ENCODE measurements at regions not wholly inside any gene's neighbourhood (a gene's known extent, or its start where the extent isn't known, plus 50 kb on each side); places are given as distances from the start of the nearest gene placed in this dataset.
"Not testable (repeated sequence)": the region's sequence is repeated elsewhere in the genome, so short reads cannot be mapped to it uniquely, and the experiment has no call there.

GRCh38 chr16:85240982-85241924 is 129.0 kb upstream of the CIBAR2 start:
- peak; percentile 53 for DNase-seq

GRCh38 chr16:85242140-85242539 is 129.9 kb upstream of the CIBAR2 start:
- no peak for DNase-seq

GRCh38 chr16:85243308-85243707 is 131.0 kb upstream of the CIBAR2 start:
- DNase-seq: no peak

GRCh38 chr16:85244452-85244851 is 132.2 kb upstream of the CIBAR2 start:
- not testable (repeated sequence) for DNase-seq

- peak; percentile 92 for DNase-seq
These were observed 133.3 kb upstream of the CIBAR2 start for GRCh38 chr16:85245307-85246172.

GRCh38 chr16:85246473-85246872 is 134.2 kb upstream of the CIBAR2 start:
- DNase-seq: peak; percentile 87

GRCh38 chr16:85246973-85247372 is 134.7 kb upstream of the CIBAR2 start:
- DNase-seq: peak; percentile 54

GRCh38 chr16:85248342-85248741 is 136.1 kb upstream of the CIBAR2 start:
- peak; percentile 72 for DNase-seq

- DNase-seq: no peak
These were observed 136.6 kb upstream of the CIBAR2 start for GRCh38 chr16:85248857-85249256.

- DNase-seq: no peak
These were observed 137.3 kb upstream of the CIBAR2 start for GRCh38 chr16:85249418-85250146.

GRCh38 chr16:85250147-85250463 is 137.8 kb upstream of the CIBAR2 start:
- peak; percentile 42 for DNase-seq

GRCh38 chr16:85250609-85251223 is 138.4 kb upstream of the CIBAR2 start:
- DNase-seq: no peak

- no peak for DNase-seq
These were observed 139.0 kb upstream of the CIBAR2 start for GRCh38 chr16:85251225-85251760.

- no peak for DNase-seq
These were observed 139.7 kb upstream of the CIBAR2 start for GRCh38 chr16:85252014-85252413.

GRCh38 chr16:85252461-85252860 is 140.2 kb upstream of the CIBAR2 start:
- DNase-seq: no peak

GRCh38 chr16:85253084-85253941 is 141.0 kb upstream of the CIBAR2 start:
- DNase-seq: peak; percentile 76

- no peak for DNase-seq
These were observed 141.8 kb upstream of the CIBAR2 start for GRCh38 chr16:85254051-85254450.

- no peak for DNase-seq
These were observed 142.6 kb upstream of the CIBAR2 start for GRCh38 chr16:85254921-85255320.

- DNase-seq: no peak
These were observed 143.5 kb upstream of the CIBAR2 start for GRCh38 chr16:85255777-85256176.

- DNase-seq: no peak
These were observed 144.0 kb upstream of the CIBAR2 start for GRCh38 chr16:85256190-85256739.

- DNase-seq: no peak
These were observed 145.2 kb upstream of the CIBAR2 start for GRCh38 chr16:85257483-85257882.
